ENCODE measurements at regions not wholly inside any gene's neighbourhood (a gene's known extent, or its start where the extent isn't known, plus 50 kb on each side); places are given as distances from the start of the nearest gene placed in this dataset.

DNA sequence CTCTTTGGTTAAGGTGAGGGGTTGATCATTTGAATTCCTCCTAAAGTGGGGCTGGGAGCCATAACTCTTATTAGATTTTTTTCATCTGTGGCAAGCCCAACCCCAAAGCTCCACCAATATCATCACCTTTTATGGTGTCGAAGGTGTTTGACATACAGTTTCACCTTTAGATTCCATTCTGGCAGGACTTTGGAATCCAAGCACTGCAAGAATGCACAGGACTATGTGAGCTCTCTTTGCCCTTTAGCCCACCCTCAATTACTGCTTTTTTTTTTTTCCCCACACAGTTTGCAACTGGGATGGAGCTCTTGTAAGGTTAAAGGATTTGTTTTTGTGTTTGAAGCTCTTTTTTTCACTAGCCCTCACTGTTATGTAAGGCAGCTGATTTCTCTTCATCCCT, 154.0 kb upstream of the KCNJ16 start:
- DNase-seq = no peak
- no peak for ATAC-seq (ENCODE audit: low read depth)
- Mint-ChIP-seq H3K9me3 (peaks cover 2% of the 10 kb centered on the region), H3K36me3 (no peaks in the 10 kb centered on the region), H3K27ac (no peak overlapping the region), H3K27me3 (no peaks in the 10 kb centered on the region), H3K4me3 (no peak overlapping the region), H3K4me1 (no peaks in the 10 kb centered on the region)
- POLR2A ChIA-PET = no interaction called here

DNA sequence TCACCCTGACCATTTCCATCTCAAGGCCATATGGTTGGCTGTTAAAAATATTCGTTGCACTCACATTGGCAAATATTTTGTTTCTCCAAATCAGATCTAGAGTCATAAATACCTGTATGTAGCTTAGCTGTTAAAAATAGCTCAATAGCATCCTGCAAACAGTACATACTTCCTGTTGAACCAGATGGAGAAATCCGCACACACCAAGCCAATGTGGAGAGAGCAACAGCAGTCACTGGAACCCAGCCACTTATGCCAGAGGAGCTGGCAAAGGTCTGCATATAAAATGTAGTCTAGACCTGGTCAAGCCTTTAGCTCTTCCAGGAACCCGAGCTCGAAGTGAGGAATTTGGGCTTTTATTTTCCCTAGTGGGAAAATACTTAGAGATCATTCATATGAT, 146.4 kb upstream of the KCNJ16 start:
- H3K27ac Mint-ChIP-seq = no peak overlapping the region
- ATAC-seq (ENCODE audit: low read depth) (no peak), DNase-seq (no peak)
- no peaks in the 10 kb centered on the region for H3K36me3 Mint-ChIP-seq
- H3K9me3 Mint-ChIP-seq = no peaks in the 10 kb centered on the region
- H3K4me1 Mint-ChIP-seq = no peaks in the 10 kb centered on the region
- H3K4me3 Mint-ChIP-seq = no peak overlapping the region
- POLR2A ChIA-PET = no interaction called here
- H3K27me3 Mint-ChIP-seq = peaks cover 1% of the 10 kb centered on the region

DNA sequence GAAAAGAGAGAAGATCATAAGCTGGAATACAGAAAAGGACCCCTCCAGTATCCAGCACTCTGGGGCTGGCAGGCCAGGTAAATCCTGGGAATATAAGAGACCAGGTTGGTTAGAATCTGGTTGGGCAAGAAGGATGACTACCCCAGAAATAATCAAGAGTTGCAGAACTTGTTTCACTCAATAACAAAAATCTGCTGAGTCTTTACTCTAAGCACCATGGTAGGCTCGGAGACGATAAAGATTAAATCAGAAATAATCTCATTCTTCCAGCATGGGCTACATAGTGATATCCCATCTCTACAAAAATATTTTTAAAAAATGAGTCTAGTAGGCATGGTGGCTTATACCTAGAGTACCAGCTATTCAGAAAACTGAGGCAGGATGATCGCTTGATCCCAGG, 138.0 kb upstream of the KCNJ16 start:
- Mint-ChIP-seq H3K36me3 (no peaks in the 10 kb centered on the region), H3K27ac (no peak overlapping the region), H3K27me3 (no peaks in the 10 kb centered on the region), H3K4me1 (no peaks in the 10 kb centered on the region), H3K9me3 (peaks cover 7% of the 10 kb centered on the region), H3K4me3 (no peak overlapping the region)
- DNase-seq (no peak), ATAC-seq (ENCODE audit: low read depth) (no peak)
- POLR2A ChIA-PET = no interaction called here

DNA sequence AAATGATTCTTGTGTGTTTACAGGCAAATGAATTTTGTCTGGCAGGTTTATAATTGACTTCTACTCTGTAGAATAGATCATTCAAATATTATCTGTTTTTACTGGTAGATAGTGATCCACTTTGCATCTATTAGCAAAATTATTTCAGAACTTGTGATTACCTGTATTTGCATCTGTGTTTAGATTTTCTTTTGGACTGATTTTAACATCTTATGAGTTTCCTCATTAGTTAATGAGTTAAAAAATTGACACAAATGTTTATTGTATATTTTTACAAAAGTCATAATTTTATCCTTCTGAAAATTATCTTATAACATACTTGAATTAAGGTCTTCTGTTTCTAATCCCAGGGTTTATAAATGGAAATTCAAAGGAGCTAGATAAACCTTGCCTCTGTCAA, 132.0 kb upstream of the KCNJ16 start:
- DNase-seq (no peak), ATAC-seq (ENCODE audit: low read depth) (no peak)
- H3K4me3 Mint-ChIP-seq = no peak overlapping the region
- H3K27me3 Mint-ChIP-seq = peaks cover 2% of the 10 kb centered on the region
- no peak overlapping the region for H3K27ac Mint-ChIP-seq
- no peaks in the 10 kb centered on the region for H3K9me3 Mint-ChIP-seq
- H3K4me1 Mint-ChIP-seq = no peaks in the 10 kb centered on the region
- POLR2A ChIA-PET = no interaction called here
- no peaks in the 10 kb centered on the region for H3K36me3 Mint-ChIP-seq

DNA sequence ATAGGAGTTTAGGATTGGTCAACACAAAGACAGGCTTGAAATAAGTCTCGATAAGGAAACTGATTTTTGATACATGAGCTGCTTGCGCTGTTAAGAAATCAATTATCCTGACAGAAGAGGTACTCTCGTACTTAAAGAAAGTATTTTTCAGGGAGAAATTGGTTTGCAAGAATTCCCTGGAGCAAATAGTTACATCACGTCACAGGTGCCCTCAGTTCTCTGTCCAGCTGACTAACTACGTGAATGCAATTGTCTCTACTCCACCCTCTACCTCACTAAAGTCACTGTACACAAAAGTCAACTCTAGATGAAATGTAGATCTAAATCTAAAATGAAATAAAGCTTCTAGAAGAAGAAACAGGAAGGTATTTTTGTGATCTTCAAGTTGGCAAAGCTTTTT, 130.6 kb upstream of the KCNJ16 start:
- no peak overlapping the region for H3K27ac Mint-ChIP-seq
- H3K4me3 Mint-ChIP-seq = no peak overlapping the region
- no peaks in the 10 kb centered on the region for H3K4me1 Mint-ChIP-seq
- H3K9me3 Mint-ChIP-seq = no peaks in the 10 kb centered on the region
- H3K36me3 Mint-ChIP-seq = no peaks in the 10 kb centered on the region
- no peak for DNase-seq
- POLR2A ChIA-PET = no interaction called here
- peaks cover 2% of the 10 kb centered on the region for H3K27me3 Mint-ChIP-seq
- no peak for ATAC-seq (ENCODE audit: low read depth)

DNA sequence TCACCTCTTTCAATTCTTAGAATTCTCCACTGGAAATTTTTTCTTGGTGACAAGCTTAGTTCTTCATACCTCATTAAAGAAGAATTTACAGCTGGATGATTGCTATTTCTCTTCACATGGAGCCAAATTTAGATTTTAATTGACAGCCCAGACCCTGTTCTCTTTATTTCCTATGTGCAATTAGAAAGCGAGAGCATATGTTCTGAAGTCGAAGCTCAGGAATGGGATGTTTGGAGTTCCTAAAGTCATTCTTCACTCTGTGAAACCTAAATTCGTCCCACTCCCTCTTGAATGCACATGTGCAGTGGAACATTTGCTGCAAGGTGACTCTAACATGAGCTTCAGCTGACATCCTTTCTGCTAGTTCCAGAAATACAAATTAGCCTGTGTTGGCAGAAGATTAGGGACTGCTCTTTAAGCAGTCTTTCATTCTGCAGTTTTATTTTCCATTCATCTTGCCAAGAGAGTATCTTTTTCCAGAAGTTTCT, 129.3 kb upstream of the KCNJ16 start:
- POLR2A ChIA-PET = no interaction called here
- no peak overlapping the region for H3K27ac Mint-ChIP-seq
- H3K36me3 Mint-ChIP-seq = no peaks in the 10 kb centered on the region
- H3K4me1 Mint-ChIP-seq = no peaks in the 10 kb centered on the region
- no peaks in the 10 kb centered on the region for H3K9me3 Mint-ChIP-seq
- ATAC-seq (ENCODE audit: low read depth) (no peak), DNase-seq (no peak)
- no peak overlapping the region for H3K4me3 Mint-ChIP-seq
- peaks cover 2% of the 10 kb centered on the region for H3K27me3 Mint-ChIP-seq

DNA sequence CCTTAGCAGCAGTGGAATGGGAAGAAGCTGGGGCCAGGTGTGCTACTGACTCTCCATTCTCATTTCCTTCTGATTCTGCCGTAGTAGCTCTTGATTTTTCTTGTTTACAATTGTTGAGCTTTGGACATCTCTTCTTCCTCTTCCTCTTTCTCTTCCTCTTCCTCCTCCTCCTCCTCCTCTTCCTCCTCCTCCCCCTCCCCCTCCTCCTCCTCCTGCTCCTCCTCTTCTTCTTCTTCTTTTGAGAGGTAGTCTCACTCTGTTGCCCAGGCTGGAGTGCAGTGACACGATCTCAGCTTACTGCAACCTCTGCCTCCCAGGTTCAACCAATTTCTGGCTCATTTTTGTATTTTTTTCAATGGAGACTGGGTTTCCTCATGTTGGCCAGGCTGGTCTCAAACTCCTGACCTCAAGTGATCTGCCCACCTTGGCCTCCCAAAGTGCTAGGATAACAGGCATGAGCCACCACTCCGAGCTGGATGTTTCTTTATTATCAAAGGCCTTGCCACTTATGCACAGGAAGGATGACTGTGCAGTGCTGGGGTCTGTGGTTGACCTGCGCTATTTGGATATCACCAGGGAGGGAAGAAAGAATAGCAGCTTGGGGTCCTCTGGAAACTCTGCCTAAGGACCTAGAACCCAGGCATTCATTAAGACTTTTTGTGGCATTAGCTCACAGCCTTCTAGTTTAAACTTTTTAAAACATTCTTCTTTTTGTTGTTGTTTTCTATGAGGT, 127.8 kb upstream of the KCNJ16 start:
- ATAC-seq (ENCODE audit: low read depth) (no peak), DNase-seq (no peak)
- Mint-ChIP-seq H3K27me3 (peaks cover 4% of the 10 kb centered on the region), H3K36me3 (no peaks in the 10 kb centered on the region), H3K9me3 (no peaks in the 10 kb centered on the region), H3K4me3 (no peak overlapping the region), H3K4me1 (no peaks in the 10 kb centered on the region), H3K27ac (no peak overlapping the region)
- POLR2A ChIA-PET = no interaction called here

DNA sequence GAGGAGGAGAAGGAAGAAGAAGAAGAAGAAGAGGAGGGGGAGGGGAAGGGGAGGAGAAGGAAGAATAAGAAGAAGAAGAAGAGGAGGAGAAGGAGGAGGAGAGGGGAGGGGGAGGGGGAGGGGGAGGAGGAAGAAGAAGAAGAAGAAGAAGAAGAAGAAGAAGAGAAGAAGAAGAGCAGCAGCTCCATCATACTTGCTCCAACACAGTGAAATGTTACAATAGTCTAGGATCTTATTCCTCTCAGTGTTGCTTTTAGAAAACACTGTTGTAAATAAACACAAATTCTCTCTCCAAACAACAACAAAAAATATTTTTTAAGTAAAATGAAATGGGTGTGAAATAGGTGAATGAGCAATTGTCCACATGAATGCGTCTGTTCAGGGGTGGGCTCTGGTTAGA, 126.6 kb upstream of the KCNJ16 start:
- H3K9me3 Mint-ChIP-seq = no peaks in the 10 kb centered on the region
- H3K4me1 Mint-ChIP-seq = no peaks in the 10 kb centered on the region
- H3K4me3 Mint-ChIP-seq = no peak overlapping the region
- no peak overlapping the region for H3K27ac Mint-ChIP-seq
- POLR2A ChIA-PET = no interaction called here
- H3K36me3 Mint-ChIP-seq = no peaks in the 10 kb centered on the region
- DNase-seq (no peak), ATAC-seq (ENCODE audit: low read depth) (no peak)
- peaks cover 4% of the 10 kb centered on the region for H3K27me3 Mint-ChIP-seq

DNA sequence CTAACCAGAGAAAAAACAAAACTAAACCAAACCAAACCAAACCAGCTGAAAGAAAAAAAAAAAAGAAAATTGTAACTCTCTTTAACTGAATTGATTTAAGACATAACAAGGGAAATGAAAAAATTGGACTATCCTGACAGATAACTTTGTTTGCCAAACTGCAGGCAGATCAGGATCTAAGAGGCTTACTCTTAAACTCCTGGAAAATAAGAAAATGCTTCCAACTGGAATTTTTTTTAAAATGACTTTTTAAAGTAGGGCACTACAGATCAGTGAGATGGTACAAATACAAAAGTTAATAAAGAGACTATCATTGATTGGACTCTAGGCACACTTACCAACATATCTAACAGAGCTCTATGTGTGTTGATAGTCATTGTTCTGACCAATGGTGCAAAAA, 125.5 kb upstream of the KCNJ16 start:
- POLR2A ChIA-PET = no interaction called here
- H3K27me3 Mint-ChIP-seq = peaks cover 4% of the 10 kb centered on the region
- no peak overlapping the region for H3K4me3 Mint-ChIP-seq
- H3K9me3 Mint-ChIP-seq = no peaks in the 10 kb centered on the region
- no peak overlapping the region for H3K27ac Mint-ChIP-seq
- DNase-seq (no peak), ATAC-seq (ENCODE audit: low read depth) (no peak)
- no peaks in the 10 kb centered on the region for H3K4me1 Mint-ChIP-seq
- H3K36me3 Mint-ChIP-seq = no peaks in the 10 kb centered on the region

DNA sequence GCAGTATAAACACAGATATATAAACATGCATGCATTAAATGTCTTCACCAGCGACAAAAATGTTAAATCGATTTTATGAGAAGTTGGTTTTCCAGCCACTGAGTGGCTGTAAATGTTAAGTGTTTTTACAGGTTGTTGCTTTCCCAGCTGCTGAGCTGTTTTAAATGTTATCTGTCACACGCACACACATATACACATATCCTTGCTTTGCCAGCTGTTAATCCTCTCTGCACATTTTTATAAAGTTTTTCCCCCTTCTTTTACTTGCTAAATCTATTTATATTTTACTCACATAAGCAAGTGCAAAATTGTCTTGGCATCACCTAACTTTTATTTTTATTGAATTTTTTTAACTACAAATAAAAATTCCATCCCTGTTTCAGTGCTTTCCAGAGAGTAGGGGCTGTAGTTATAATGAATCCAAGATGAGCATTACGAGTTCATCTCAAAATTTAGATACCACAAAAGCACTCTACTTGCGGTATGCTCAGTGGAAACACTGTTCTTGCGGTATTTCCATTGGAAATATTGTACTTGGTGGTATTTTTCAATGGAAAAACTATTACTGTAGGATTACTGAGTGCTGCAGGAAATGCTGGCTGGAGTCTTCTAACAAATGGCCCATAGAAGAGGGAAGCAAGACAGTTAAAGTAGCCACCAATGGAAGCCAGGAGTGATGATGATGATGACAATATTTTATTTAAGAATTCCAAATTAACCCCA, 124.9 kb upstream of the KCNJ16 start:
- ATAC-seq (ENCODE audit: low read depth) (no peak), DNase-seq (no peak)
- no peaks in the 10 kb centered on the region for H3K4me1 Mint-ChIP-seq
- H3K36me3 Mint-ChIP-seq = no peaks in the 10 kb centered on the region
- POLR2A ChIA-PET = no interaction called here
- H3K27me3 Mint-ChIP-seq = peaks cover 2% of the 10 kb centered on the region
- H3K27ac Mint-ChIP-seq = no peak overlapping the region
- no peak overlapping the region for H3K4me3 Mint-ChIP-seq
- H3K9me3 Mint-ChIP-seq = no peaks in the 10 kb centered on the region

DNA sequence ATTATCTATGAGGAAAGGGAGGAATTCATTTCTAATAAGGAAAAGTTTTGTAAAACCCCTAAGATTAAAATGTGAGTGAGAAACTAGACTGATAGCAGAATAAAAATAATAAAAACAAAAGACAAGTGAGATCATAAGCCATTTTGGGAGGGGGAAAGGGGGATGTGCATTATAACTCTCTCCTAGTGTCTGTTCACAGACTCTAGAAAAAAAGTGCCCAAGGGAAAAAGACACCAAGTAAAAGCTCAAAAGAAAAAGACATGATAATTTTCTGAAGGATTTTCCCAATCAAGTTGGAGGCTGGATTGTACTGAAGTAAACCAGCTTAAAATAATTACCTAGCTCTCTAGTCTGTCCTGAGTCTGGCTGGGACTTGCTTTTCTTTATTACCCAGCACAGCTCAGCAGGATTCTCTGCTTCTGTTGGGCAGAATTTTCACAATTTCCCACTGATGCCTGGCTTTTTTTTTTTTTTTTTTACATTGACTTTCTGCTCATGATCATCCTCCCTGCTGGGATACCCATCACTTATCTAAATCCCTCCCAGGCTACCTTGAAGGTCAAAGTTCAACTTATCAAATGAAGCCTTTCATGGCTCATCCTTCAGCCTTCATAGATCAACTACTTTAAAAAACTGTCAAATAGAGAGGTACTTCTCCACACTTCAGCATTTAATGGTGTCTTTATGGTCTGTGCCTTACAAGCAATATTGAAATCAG, 124.2 kb upstream of the KCNJ16 start:
- ATAC-seq (ENCODE audit: low read depth) = no peak
- no peak overlapping the region for H3K27ac Mint-ChIP-seq
- DNase-seq = no peak
- H3K9me3 Mint-ChIP-seq = no peaks in the 10 kb centered on the region
- no peaks in the 10 kb centered on the region for H3K4me1 Mint-ChIP-seq
- no peaks in the 10 kb centered on the region for H3K36me3 Mint-ChIP-seq
- no peak overlapping the region for H3K4me3 Mint-ChIP-seq
- POLR2A ChIA-PET = no interaction called here
- H3K27me3 Mint-ChIP-seq = peaks cover 2% of the 10 kb centered on the region

DNA sequence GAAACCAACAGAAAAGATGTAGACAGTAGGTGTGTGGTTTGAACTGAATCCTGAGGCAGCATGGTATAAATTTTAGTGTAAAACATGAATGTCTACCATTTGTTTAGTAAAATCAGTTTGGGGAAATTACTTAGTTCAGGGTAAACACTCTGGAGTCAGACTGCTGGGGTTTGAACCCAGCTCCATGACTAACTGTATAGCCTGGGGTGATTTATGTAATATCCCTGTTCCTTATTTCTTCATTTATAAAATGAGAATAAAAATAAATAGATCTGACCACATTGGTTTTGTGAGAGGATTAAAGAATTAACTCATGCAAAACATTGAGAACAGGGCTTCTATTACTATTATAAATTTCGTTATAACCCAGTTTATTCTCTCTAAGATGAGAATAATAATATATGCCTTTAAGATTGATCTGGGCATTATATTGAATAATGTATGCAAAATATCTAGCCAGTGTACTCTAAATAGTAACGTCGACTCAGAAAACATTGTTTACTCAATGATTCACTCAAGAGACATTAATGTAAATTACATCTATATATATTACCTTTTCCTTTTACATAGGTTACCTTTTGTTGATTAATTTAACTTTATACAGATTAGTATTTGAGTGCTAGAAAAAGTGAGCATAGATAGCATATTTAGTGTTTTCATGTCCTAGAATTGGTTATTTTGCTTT, 120.6 kb upstream of the KCNJ16 start:
- no peak for DNase-seq
- Mint-ChIP-seq H3K36me3 (no peaks in the 10 kb centered on the region), H3K4me1 (no peaks in the 10 kb centered on the region), H3K27ac (no peak overlapping the region), H3K9me3 (peaks cover 2% of the 10 kb centered on the region), H3K27me3 (peaks cover 2% of the 10 kb centered on the region), H3K4me3 (no peak overlapping the region)
- no peak for ATAC-seq (ENCODE audit: low read depth)
- POLR2A ChIA-PET = no interaction called here

DNA sequence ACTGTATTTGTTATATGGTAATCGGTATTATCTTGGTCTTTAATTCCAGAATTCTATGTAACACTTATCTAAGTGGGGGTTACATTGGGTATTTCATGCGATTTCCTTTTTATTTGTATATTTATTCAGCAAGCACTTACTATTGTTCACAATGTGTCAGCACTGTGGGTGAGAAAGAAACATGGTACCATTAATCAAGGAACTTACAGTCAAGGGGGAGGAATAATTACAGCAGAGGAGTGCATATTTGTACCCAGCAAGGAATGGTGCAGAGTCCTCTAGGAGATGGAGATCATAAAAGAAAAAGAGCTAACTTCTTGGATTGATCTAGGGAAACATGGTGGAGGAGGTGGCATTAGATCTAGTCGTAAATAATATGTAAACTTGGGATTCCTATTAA, 117.0 kb upstream of the KCNJ16 start:
- Mint-ChIP-seq H3K9me3 (peaks cover 2% of the 10 kb centered on the region), H3K27ac (no peak overlapping the region), H3K36me3 (no peaks in the 10 kb centered on the region), H3K4me1 (no peaks in the 10 kb centered on the region), H3K4me3 (no peak overlapping the region), H3K27me3 (no peaks in the 10 kb centered on the region)
- POLR2A ChIA-PET = no interaction called here
- ATAC-seq (ENCODE audit: low read depth) (no peak), DNase-seq (no peak)
